Erythroblast (primary cell): ENCODE measurements at regions not wholly inside any gene's neighbourhood (a gene's known extent, or its start where the extent isn't known, plus 50 kb on each side); places are given as distances from the start of the nearest gene placed in this dataset.

Experiments used
- GATA1 ChIP-seq: IDR thresholded peaks from 2 replicates; pipeline ENCODE4 v1.6.1; 2011; ENCODE audit warnings: low read depth, mild to moderate bottlenecking, control low read depth, low read length, moderate library complexity
- POLR2A ChIP-seq: IDR thresholded peaks from 2 replicates; pipeline ENCODE4 v1.6.1; 2011; ENCODE audit warnings: mild to moderate bottlenecking, low read length

DNA sequence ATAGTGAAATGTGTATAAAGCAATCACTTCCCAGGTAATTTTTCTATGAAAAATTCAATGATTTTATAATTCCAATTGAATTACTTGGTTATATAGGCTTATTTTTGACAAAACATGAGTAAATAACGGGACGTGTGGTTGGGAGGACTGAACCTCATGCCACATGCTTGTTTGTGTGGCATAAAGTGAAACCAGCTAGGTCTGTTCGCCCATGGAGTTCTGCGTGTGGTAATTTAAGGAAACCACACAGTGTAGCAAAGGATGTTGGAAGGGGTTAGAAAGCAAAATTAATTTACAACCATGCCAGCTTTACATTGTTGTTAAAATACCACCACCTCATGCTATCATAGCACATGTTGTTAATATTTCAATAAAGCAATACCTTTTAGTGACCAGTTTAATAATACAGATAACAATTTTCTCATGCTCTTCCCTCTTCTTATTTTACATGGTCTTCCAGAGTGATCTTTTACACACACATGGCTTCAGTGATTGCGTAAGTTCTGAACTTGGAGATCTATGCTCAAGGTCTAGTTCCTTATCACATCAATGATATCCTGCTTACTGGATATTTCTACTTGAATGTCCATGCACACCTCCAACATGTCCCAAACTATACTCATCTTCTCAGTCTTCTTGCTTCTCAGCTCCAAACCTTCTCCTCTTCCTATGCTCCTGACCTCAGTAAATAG is 156.4 kb upstream of the ITGA4 start:
- TF ChIP-seq POLR2A = no peak
- TF ChIP-seq GATA1 = no peak
